Posterior vena cava (tissue), 2 donors: ENCODE measurements at regions not wholly inside any gene's neighbourhood (a gene's known extent, or its start where the extent isn't known, plus 50 kb on each side); places are given as distances from the start of the nearest gene placed in this dataset.
A peak's percentile ranks its signal among the peaks of the same experiment; 100 is the strongest.
"Not testable (repeated sequence)": the region's sequence is repeated elsewhere in the genome, so short reads cannot be mapped to it uniquely, and the experiment has no call there.

Source experiments
- DNase-seq: peaks from one replicate; pipeline ENCODE4 v3.0.0-alpha.2; 2020; ENCODE audit warnings: low spot score
- intact Hi-C, 2 donors: fragments of 100-400 bp; cut with DNase I; formaldehyde crosslinking; loops; one replicate each; pipeline versions ENCODE4 v1.14.1 to v1.14.2; 2022 to 2023
- donor health status: DM: yes; HTN: yes; CAD: no.
- donor health status: DM: yes; HTN: yes; CAD: no.

DNA sequence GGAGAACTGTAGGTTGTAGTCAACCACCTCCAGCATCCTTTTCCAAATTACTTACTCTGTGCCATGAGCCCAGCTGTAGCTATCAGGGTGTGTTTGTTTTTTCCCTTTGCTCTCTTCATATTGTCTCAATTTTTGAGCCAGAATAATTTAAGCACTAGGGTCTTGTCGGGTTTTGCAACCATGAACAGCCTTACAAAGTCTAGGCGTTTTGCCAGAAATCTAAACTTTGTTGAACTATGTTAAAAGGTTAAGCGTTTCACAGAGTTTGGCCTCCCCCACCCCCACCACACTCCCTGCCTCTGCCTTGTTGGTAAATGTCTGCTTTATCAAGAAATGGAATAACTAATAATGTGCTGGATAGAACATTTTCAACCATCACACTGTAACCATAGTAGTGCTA, 190.6 kb upstream of the TTC29 start:
- intact Hi-C loops, result no loop called here
- no peak for DNase-seq

DNA sequence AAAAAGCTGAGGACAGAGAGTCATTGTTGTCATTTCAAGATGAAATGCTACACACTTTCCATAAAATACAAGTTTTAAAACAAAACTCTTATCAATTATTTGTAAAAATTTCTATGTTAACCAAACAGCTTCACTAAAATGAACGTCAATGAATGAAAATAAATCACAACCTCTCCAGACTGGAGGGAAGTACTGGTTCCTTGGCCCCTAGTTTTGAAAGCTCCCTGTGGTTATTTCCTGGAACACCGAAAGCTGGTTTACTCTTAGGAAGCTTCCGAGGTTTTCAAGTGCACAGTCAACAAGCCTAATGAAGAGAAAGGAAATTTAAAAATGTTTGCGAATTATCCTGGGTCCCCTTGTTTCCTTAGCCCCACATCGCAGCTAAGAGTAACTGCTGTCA, 191.1 kb upstream of the TTC29 start:
- intact Hi-C loops, result no loop called here
- no peak for DNase-seq

DNA sequence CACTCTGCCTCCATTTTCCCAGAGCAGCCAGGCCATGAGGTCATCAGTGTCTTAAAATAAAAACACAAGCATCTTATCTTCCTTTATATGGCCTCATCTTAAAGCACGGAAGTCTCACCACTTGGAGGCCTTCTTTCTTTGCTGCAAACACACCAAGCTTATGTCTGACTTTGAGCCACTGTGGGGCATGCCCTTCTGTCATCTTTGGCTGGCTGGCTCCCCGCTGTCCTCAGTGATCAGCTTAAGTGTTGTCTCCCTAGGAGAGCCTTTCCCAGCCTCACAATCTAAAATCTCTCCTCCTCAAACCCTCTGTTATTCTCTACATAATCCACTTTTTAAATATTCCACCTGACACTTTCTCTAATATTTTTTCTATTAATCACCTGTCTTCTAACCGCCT, 191.6 kb upstream of the TTC29 start:
- intact Hi-C loops, result no loop called here

DNA sequence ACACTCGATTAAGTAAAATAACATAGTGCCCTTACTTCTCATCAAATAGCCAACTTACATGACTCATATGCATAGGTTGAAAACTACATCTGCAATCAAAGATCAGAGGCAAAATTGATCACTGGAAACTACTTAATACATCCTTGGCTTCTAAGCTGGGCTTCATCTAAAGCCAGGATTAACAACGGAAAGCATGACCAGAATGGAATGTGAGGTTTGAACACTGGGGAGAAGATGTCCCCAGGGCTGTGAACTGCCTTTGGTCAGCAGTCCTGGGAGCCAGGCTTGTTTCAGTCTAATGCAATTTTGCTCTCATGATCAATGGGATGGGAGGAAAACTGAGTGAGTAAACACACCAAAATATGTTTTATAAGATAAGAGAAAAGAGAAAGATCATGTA, 192.5 kb upstream of the TTC29 start:
- intact Hi-C loops, result no loop called here
- no peak for DNase-seq

More for the DNA sequence above, 191.6 kb upstream of the TTC29 start:
- DNase-seq, result no peak

DNA sequence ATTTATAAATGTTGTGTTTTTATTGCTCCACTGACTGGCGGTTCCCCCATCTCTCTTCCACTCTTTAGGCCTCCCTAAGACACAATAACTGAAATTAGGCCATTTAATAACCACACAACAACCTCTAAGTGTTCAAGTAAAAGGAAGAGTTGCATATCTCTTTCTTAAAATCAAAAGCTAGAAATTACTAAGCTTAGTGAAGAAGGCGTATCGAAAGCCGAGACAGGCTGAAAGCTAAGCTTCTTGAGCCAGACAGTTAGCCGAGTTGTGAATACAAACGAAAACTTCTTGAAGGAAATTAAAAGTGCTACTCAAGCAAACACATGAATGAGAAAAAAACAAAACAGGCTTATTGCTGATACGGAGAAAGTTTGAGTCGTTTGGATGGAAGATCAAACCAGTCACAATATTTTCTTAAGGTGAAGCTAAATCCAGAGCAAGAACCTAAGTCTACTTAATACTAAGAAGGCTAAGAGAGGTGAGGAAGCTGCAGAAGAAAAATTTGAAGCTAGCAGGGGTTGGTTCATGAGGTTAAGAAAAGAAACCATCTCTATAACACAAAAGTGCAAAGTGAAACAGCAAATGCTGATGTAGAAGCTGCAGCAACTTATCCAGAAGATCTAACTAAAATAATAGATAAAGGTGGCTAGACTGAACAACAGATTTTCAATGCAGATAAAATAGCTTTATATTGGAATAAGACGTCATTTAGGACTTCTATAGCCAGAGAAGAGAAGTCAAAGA, 194.0 kb upstream of the TTC29 start:
- intact Hi-C loops, result no loop called here
- DNase-seq, result no peak

DNA sequence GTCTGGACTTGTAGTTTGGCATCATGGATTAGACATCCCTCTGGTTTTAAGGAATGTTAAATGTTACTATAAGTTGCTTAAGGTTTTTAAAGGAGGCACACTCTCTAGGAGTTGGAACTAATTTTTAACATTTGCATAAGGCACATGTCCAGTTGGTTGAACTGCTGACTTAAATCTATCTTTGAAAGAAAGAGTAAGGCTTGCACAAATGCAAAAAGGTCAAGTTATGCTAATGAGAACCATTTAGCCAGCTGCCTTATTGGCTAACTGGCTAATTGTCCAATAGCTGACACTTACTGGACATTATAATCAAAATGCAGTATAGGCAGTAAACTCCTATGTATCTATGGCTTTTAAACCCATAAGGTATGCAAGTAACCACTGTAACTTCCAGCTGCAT, 206.1 kb upstream of the TTC29 start:
- intact Hi-C loops, result no loop called here
- no peak for DNase-seq

DNA sequence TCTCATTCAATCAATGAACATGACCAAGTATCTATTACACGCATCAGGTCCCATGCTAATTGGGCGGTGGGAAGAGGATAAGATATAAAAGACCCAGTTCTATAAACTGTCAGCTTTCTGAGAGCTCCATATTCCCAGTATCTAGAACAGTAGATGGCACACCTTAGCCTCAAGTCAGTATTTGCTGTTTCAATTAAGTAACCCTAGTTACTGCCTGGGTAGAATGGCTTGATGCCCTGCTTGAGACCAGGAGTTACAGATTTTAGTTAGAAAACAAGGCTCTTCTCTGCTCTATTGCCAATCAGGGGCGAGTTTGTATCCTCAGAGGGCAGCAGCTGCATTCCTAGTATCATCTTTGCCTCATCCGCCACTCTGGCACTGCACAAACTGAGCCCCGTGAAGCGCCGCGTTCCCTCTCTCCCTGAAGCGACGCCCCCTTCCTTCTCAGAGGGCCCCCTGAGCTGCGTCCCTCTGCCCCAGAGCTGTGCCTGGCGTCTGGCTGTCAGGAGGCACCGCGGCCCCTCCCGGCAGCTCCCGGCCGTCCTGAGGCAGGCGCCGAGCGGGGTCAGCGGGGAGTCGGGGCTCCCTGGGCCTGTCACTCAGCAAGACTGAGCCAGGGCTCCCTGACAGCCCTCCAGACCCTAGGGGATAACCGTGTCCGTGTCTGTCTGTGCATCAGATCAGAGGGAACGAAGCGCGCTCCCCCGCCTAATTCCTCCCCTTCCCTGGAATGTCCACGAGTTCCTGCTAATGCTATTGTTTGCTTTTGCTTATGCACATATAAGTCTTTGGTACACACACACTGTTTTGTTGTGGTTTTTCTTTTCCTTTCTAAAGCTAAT, 212.4 kb upstream of the TTC29 start:
- intact Hi-C loops, result no loop called here
- DNase-seq, result peak; percentile 68

DNA sequence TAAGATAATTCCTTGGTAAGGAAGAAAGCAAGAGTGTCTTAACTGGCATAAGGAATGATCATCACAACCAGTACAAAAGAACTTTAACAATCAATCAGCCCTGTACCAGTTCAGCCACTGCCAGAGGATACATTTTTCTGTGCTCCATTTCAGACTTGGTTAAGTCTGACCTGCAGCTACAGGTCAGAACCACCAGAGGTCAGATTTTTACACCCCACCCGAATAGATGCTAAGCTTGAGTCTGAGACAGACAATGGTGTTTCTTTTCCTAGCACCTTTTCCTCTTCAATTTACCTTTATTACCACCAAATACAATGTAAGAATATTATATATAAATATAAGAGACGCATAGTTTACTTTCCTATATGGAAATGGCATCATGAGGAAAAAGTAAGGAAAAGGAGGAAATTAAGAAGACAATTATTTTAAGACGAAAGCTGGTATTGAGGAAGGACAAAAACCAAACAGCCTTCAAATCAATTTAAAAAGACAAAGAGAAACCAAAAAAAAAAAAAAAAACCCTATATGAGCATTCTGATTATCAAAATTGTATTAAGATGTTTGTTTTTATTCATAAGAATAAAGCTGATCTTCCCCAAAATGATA, 215.3 kb upstream of the TTC29 start:
- intact Hi-C loops, result no loop called here
- no peak for DNase-seq

DNA sequence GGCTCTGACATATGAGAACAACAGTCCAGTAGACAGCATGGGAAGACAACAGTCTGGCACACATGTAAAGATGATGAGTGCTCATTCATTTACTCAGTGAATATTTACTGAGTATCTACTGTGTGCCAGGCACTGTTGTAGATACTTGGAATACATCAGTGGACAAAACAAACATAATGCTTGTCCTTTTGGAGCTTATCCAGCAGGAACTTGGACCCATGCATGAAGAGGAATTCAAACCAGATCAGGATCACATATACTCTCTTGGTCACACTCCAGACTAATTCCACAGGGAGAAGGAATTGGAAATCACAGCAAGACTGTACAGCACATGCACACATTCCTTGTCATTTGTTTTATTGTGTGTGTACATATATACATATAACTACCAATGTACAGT, 217.6 kb upstream of the TTC29 start:
- intact Hi-C loops, result no loop called here
- DNase-seq, result no peak

DNA sequence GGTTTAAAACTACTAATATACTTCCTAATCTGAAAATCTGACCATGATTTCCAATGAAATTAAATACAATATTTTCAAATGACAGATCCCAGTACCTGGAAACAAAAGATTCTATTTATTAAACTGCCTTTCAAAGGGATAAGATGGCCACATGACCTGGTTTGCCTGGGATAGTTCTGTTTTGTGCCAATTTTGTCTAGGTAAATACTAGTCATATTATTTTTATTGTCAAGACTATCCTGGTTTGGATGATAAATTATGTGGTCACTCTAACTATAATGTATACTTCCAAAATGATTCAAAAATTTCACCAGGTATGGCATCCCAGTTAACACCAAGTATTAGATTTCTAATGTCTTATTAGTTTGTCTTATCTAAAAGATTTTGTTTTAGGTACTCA, 222.5 kb upstream of the TTC29 start:
- intact Hi-C loops, DNase-seq: not testable (repeated sequence)

DNA sequence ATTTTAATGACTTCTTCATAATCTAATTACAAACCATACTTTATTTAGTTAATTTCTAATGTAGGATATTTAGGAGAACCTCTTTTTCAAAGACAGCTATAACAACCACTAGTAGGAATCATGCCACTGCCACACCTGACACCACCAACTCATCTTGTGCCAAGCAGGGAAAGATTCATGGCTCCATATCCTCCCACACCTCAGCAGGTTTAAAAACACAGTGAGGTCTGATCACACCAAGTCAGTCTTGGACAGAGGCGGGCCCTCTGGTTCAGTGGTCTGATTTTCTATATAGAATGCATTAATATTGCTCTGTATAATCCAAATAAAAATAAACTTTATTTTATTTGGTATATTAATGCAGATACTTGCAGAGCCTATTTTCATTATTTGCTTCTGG, 227.7 kb upstream of the TTC29 start:
- intact Hi-C loops, result no loop called here
- no peak for DNase-seq

DNA sequence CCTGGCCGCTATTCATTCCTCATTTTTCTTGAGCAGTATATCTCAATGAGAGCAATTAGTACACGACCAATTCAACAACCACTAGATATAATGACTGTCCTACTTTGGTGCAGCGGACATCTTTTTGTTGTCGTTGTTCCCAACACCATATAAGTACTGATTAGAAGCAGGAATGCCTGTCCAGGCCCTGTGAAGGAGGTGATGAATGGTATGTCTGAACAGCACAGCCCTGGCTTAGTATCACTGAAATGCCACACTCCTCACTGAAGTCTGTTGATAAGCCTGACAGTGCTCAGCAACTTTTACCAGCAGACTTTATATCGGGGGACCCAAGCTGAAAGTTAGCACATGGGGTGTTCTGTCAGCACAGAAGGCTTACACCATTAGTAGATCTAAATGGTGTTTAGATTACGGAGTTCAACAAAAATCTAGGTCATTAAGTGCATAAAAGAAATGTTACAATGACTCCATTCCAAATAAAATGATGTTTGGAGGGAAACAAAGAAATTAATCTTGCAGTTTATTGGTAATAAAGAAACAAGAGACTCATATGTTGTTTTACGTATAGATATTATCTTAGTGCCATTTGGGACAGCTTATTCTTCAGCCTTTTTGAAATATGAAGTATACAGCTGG, 228.3 kb upstream of the TTC29 start:
- no peak for DNase-seq
- intact Hi-C loops, result no loop called here

DNA sequence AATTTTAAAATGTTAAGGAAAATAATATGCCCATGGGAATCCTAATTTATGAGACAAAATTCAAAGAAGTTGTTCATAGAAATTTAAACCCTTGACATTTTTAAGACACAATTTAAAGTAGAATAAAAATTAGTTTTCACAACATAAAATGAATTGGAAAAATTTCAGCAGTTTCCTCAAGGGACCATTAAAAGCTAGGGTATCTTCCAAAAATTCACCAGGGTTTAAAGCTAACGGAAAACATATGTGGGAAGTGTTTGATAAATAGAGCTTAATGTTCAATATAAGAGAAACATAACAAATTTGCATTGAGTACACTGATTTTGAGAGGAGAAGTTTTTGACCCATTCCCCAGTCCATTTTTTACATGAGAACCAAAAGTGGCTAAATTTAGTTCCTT, 228.9 kb upstream of the TTC29 start:
- intact Hi-C loops, result no loop called here

DNA sequence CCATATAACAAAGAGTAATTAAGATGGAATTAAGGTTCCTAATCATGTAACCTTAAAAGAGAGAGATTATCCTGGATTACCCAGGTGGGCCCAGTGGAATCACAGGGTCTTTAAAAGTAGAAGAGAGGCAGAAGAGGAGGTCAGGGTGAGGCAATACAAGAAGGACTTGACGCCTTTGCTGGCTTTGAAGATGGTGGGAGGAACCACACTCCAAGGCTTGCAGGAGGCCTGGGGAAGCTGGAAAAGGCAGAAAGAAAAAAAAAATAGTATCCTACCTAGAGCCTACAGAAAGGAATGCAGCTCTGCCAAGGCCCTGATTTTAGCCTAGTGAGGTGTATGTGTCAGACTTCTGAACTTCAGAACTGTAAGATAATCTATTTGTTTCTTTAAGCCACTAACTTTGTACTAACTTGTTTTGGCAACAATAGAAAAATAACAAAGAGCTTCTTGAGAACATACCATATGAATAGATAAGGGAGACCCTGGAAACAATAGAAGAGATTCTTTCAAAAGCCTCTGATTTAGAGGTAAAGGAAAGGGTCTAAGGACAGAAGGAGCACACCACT, 229.9 kb upstream of the TTC29 start:
- intact Hi-C loops, result no loop called here
- no peak for DNase-seq

More for the DNA sequence above, 228.9 kb upstream of the TTC29 start:
- no peak for DNase-seq

DNA sequence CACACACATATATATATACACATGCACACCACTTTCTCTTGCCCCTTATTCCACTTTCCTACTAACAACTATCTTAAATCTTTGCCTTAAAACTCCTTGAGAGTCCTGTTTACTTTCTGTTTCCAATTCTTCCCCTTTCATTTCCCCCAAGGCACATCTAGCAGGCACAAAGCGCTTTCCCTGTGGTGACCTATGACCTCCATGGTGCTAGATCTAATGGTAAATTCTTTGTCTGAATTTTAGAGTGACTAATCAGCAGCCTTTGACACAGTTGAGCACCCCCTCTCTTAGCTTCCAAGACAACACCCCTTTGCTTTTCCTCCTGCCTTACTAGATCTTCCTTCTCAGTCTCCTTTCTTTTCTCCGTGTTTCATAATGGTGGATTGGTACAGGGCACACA, 236.4 kb upstream of the TTC29 start:
- intact Hi-C loops, result no loop called here
- DNase-seq, result no peak

DNA sequence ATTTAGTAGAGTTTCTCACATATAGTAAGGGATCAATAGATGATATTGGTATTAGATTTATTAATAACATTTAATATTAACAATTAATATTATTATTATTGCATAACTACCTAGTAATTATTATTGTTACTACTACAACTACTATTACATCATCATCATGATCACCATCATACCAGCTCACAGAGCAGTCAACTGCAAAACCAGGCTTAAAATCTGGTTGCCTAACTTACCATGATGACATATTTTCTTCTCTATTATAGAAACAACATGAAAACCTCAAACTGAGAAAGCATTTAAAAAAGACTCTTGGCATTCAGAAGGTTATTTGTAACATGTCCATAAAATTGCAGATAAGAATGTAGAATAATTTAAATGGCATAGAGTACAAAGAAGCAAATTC, 247.0 kb upstream of the TTC29 start:
- intact Hi-C loops, result no loop called here
- no peak for DNase-seq

DNA sequence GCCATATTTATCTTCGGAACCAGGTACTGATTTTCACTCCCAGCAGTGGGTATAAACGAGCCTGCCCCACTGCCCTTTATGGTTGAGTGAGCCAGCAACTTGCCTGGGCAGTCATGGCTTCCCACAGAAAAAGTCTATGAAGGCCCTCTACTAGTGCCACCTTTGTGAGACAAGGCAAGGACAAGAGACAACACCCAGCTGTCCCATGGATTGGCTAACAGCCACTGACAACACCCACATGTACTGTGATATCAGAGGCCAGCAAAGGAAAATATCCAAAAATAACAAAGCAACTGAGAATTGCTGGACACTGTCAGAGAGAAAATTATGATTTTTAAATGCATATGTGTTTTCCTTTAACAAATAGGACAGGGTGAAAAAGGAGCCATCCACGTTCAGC, 248.4 kb upstream of the TTC29 start:
- intact Hi-C loops, result no loop called here

DNA sequence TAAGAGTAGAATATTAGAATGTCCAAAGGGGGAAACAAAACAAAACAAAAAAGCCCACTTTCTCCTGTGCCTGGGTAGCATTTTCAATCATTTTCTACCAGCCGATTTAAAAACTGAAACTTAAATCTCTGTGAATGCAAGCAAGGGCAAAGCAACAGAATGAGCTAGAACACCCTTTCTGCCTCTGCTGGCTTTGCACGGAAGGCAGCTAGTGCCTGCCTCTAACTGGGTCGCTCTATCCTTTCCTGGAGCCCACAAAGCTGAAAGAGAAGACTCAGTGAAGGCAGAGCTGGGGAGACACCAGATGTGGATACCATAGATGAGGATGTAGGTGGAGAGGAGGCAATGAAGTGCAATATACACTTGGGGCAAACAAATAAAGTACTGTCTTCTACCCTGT, 248.9 kb upstream of the TTC29 start:
- intact Hi-C loops, result no loop called here
- DNase-seq, result no peak

More for the DNA sequence above, 248.4 kb upstream of the TTC29 start:
- DNase-seq, result no peak

DNA sequence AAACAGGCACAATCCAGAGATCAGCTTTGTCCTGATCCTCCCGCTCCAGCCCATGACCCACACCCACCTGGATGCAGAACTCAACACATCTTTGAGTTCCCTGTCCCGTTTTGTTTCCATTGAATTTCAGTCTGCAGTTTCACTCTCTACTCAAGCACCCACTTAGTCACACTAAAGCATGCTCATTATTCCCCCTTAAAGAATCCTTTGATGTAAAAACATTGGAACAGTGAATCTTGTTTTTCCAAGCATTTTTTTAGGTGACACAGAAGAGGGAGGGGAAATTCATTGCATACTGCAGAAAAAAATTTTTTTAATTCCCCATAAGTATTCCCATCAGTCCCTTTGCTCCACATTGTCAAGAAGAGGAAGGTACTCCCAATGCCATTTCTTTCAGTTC, 249.7 kb upstream of the TTC29 start:
- intact Hi-C loops, result no loop called here
- no peak for DNase-seq
